AG09319 (cell line): ENCODE measurements at regions not wholly inside any gene's neighbourhood (a gene's known extent, or its start where the extent isn't known, plus 50 kb on each side); places are given as distances from the start of the nearest gene placed in this dataset.

Experiments
- DNase-seq: peaks from one replicate; pipeline ENCODE4 v3.0.0-alpha.2; 2010; ENCODE audit warnings: low read depth; ENCODE audit errors: extremely low read depth
- TF ChIP-seq, protein P1 (sequence below): IDR thresholded peaks from 2 replicates; pipeline ENCODE4 v1.5.1; 2011; ENCODE audit warnings: low read depth, mild to moderate bottlenecking, inconsistent platforms, low read length, moderate library complexity

DNA sequence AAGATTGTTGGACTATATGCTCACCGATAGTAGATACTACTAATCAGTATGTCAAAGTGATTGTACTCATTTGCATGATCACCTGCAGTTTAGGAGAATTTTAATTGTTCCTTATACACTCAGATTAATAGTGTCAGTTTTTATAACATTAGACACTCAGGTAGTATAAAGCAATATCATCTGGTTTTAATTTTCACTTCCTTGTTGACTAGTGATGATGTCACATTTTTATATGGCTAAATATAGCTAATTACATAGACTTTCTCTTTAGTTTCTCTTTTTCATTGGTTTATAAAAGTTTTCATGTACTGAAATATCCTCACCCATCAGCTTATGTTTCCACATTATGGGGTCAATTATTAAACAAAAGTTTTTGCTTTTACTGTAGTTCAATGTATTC is 1332.4 kb upstream of the ADGRL2 start:
- TF ChIP-seq, protein P1, sequence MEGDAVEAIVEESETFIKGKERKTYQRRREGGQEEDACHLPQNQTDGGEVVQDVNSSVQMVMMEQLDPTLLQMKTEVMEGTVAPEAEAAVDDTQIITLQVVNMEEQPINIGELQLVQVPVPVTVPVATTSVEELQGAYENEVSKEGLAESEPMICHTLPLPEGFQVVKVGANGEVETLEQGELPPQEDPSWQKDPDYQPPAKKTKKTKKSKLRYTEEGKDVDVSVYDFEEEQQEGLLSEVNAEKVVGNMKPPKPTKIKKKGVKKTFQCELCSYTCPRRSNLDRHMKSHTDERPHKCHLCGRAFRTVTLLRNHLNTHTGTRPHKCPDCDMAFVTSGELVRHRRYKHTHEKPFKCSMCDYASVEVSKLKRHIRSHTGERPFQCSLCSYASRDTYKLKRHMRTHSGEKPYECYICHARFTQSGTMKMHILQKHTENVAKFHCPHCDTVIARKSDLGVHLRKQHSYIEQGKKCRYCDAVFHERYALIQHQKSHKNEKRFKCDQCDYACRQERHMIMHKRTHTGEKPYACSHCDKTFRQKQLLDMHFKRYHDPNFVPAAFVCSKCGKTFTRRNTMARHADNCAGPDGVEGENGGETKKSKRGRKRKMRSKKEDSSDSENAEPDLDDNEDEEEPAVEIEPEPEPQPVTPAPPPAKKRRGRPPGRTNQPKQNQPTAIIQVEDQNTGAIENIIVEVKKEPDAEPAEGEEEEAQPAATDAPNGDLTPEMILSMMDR, result no peak
- DNase-seq, result no peak

DNA sequence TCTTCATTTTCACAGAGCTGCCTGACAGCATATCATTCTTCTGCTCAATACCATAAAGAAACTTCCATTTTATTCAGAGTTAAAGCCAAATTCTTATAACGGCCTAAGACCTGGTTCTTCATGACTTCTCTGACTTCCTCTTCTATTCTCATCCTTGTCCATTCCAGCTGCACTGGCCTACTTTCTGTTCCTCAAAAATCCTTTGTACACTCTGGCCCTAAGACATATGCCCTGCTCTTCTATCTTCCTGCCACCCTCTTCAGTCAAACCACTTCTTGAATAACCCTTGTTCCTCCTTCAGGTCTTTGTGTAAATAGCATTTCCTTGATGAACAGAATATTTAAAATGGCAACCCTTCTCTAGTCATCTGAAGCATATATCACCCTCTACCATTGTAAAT is 1338.7 kb upstream of the ADGRL2 start:
- DNase-seq, result no peak

DNA sequence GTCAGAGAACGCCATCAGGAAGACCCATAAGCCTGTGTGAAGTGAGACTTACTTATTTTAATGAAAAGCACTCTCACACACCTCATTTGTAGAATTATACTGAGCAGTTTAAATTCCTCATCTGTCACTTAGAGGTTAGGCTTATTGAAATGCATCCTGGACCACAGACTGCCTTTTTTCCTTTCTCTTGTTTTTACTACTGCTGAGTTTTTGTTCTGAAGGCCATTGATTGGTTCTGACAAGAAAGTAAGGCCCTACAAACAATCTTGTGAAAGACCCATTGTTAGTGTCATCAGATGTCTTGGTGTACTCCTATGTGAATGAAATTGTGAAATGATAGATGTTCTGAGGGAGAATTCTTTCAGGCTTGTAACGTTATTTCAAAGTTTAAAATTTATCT is 1343.3 kb upstream of the ADGRL2 start:
- DNase-seq, result no peak
- TF ChIP-seq, protein P1, result no peak

More for the DNA sequence above, 1338.7 kb upstream of the ADGRL2 start:
- TF ChIP-seq, protein P1, result no peak

DNA sequence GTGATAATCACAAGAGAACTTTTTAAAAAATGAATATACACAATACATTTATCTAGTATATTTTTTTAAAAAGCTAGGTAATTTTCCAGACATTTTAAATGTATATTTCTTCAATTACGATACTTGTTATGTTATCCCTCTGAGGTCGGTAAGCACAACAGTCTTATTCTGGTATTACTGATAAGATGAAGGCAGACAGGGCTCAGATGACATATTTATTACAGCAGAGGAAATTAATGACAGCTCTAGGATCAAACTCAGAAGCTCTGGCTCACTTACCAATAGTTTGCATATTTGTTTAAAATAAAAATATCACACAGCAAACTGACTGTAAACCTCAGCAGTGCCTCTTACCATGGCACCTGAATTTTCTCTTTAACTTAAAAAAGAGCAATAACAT is 1347.0 kb upstream of the ADGRL2 start:
- no peak for DNase-seq
- TF ChIP-seq, protein P1, result no peak

DNA sequence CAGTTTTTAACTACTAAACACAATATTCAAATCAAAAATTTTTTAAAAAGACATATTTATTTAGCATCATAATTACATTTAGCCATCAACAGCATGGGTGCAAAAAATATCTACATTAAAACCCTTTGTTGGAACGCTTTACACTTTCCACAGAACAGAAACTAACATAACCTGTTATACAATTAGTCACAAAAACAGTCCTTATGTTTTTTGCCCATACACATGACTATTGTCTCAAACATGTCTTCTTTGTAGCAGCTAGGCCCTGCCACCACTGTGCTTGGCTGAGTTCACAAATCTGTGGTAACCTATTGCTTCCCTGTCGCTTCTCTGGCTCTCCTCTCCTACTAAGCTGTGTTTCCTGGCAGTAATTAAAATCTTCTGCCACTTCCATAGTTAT is 1350.0 kb upstream of the ADGRL2 start:
- TF ChIP-seq, protein P1, result no peak
- no peak for DNase-seq

DNA sequence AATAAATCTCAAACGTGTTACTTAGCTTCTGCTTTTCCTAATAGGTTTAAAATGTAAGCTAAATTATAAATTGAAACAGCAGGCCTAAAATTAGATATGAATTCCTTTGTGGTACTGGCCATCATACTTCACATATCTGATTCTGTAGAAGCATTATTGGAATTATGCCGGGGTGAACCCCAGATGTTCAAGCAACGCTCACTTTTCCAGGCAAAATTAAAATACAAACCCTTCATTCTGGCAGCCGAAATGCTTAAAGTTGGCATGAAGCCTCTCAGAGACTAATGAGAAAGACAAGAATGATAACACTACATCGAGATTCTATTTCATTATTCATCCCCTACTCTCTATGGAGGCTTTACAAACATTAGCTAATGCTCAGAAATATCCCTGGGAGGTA is 1352.7 kb upstream of the ADGRL2 start:
- TF ChIP-seq, protein P1, result no peak

DNA sequence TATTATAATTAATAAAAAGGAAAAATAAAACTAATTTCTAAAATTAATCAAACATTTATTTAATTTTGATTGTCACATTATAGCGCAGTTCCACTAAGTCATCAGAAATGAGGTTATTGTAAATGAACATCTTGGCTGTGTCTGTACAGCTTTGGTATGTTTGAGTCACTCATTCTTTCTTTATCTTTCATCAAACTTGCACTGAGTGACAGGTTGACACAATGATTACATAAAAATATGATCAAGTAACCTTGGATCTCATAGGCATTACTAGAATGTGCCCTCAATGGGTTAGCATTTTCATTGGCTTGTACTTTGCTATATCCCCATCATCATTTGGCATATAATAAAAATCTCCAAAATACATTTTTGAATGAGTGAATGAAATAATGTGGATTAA is 1353.2 kb upstream of the ADGRL2 start:
- DNase-seq, result no peak
- TF ChIP-seq, protein P1, result no peak

More for the DNA sequence above, 1352.7 kb upstream of the ADGRL2 start:
- DNase-seq, result no peak
